ENCODE measurements at regions not wholly inside any gene's neighbourhood (a gene's known extent, or its start where the extent isn't known, plus 50 kb on each side); places are given as distances from the start of the nearest gene placed in this dataset.

GRCh38 chr5:135193213-135194125, 159.4 kb upstream of the PITX1 start:
- TF ChIP-seq POLR2A (IDR thresholded peaks at IDR 0.05) (no peak), CTCF (IDR thresholded peaks at IDR 0.05) (no peak), POLR2AphosphoS5 (IDR thresholded peaks at IDR 0.05; ENCODE audit: insufficient read depth in 1 of 2, low read depth in 1 of 2) (no peak)

Data from vagina (tissue), 2 donors.